ENCODE measurements at regions not wholly inside any gene's neighbourhood (a gene's known extent, or its start where the extent isn't known, plus 50 kb on each side); places are given as distances from the start of the nearest gene placed in this dataset.

DNA sequence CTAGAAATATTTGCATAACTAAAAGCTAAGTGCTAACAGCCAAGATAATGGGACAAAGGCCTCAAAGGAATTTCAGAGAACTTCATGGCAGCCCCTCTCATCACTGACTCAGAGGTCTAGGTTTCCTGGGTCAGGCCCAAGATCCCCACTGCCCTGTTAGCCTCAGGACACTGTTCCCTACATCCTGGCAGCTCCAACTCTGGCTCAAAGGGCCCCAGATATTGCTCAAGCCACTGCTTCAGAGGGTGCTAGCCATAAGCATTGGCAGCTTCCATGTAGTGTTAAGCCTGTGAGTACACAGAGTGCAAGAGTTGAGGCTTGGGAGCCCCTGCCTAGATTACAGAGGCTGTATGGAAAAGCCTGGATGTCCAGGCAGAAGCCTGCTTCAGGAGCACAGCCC, 998.1 kb downstream of the TLE1 start:
- intact Hi-C loops (cut with micrococcal nuclease; ENCODE audit: unreplicated experiment), result no loop called here

More for the DNA sequence above, 998.1 kb downstream of the TLE1 start:
- Histone ChIP-seq H3K36me3 (replicated peaks in 1 of 2; ENCODE audit: control insufficient read depth in 1 of 2, insufficient read depth in 2 of 2, low read length in 2 of 2) (no peaks in the 10 kb centered on the region), H3K4me1 (ENCODE audit: insufficient read depth, low read length) (no peaks in the 10 kb centered on the region), H3K9ac (ENCODE audit: insufficient read depth, low read depth, low read length) (no peak overlapping the region), H2AFZ (ENCODE audit: low read length) (no peak overlapping the region), H3K4me3 (replicated peaks in 1 of 3; ENCODE audit: insufficient read depth in 1 of 3, low read depth in 2 of 3, low read length in 3 of 3) (no peak overlapping the region), H3K9me3 (ENCODE audit: low read length) (peaks cover 27% of the 10 kb centered on the region), H3K27ac (ENCODE audit: extremely low read length, insufficient read depth, low read length) (no peak overlapping the region), H3K4me2 (ENCODE audit: low read depth, low read length) (no peak overlapping the region), H3K79me2 (ENCODE audit: insufficient read depth, low read length) (no peaks in the 10 kb centered on the region), H4K20me1 (ENCODE audit: insufficient read depth, low read length) (no peaks in the 10 kb centered on the region), H3K27me3 (ENCODE audit: control insufficient read depth in 1 of 2, insufficient read depth in 2 of 2, low read length in 2 of 2) (no peaks in the 10 kb centered on the region)
- DNase-seq (ENCODE audit: low spot score) (no peak), ATAC-seq (no peak), FAIRE-seq (no peak)
- BruUV-seq (replicated peaks), result no TSS peak
- no peak for TF ChIP-seq ZBTB1 (CRISPR knock-in tag; IDR thresholded peaks at IDR 0.05; ENCODE audit: borderline replicate concordance)
- TF ChIP-seq ARID3A (IDR thresholded peaks at IDR 0.05; ENCODE audit: low read depth, low read length), result no peak
- TF ChIP-seq ZNF549 (CRISPR knock-in tag; IDR thresholded peaks at IDR 0.05), result no peak
- TF ChIP-seq CBX1 (IDR thresholded peaks at IDR 0.05; ENCODE audit: low read depth), result no peak
- TF ChIP-seq EP300 (IDR thresholded peaks at IDR 0.05; ENCODE audit: low read depth in 2 of 2, low read length in 2 of 2), result no peak
- no peak for TF ChIP-seq EP300 (CRISPR knock-in tag; IDR thresholded peaks at IDR 0.05; ENCODE audit: borderline replicate concordance)
- no peak for TF ChIP-seq ZNF280B (CRISPR knock-in tag; IDR thresholded peaks at IDR 0.05; ENCODE audit: borderline replicate concordance)
- TF ChIP-seq, protein P1, sequence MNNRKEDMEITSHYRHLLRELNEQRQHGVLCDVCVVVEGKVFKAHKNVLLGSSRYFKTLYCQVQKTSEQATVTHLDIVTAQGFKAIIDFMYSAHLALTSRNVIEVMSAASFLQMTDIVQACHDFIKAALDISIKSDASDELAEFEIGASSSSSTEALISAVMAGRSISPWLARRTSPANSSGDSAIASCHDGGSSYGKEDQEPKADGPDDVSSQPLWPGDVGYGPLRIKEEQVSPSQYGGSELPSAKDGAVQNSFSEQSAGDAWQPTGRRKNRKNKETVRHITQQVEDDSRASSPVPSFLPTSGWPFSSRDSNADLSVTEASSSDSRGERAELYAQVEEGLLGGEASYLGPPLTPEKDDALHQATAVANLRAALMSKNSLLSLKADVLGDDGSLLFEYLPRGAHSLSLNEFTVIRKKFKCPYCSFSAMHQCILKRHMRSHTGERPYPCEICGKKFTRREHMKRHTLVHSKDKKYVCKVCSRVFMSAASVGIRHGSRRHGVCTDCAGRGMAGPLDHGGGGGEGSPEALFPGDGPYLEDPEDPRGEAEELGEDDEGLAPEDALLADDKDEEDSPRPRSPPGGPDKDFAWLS (CRISPR knock-in tag; IDR thresholded peaks at IDR 0.05; ENCODE audit: borderline replicate concordance), result no peak
- no peak for TF ChIP-seq ZNF33B (CRISPR knock-in tag; IDR thresholded peaks at IDR 0.05)
- no peak for TF ChIP-seq IKZF4 (CRISPR knock-in tag; IDR thresholded peaks at IDR 0.05; ENCODE audit: borderline replicate concordance, low read depth, not compliant biosample characterization)
- TF ChIP-seq EZH2 (conservative IDR thresholded peaks at IDR 0.05; ENCODE audit: low read depth, low read length), result no peak
- TF ChIP-seq, protein P2, sequence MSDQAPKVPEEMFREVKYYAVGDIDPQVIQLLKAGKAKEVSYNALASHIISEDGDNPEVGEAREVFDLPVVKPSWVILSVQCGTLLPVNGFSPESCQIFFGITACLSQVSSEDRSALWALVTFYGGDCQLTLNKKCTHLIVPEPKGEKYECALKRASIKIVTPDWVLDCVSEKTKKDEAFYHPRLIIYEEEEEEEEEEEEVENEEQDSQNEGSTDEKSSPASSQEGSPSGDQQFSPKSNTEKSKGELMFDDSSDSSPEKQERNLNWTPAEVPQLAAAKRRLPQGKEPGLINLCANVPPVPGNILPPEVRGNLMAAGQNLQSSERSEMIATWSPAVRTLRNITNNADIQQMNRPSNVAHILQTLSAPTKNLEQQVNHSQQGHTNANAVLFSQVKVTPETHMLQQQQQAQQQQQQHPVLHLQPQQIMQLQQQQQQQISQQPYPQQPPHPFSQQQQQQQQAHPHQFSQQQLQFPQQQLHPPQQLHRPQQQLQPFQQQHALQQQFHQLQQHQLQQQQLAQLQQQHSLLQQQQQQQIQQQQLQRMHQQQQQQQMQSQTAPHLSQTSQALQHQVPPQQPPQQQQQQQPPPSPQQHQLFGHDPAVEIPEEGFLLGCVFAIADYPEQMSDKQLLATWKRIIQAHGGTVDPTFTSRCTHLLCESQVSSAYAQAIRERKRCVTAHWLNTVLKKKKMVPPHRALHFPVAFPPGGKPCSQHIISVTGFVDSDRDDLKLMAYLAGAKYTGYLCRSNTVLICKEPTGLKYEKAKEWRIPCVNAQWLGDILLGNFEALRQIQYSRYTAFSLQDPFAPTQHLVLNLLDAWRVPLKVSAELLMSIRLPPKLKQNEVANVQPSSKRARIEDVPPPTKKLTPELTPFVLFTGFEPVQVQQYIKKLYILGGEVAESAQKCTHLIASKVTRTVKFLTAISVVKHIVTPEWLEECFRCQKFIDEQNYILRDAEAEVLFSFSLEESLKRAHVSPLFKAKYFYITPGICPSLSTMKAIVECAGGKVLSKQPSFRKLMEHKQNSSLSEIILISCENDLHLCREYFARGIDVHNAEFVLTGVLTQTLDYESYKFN (CRISPR knock-in tag; conservative IDR thresholded peaks at IDR 0.05), result no peak
- TF ChIP-seq ZNF672 (CRISPR knock-in tag; IDR thresholded peaks at IDR 0.05), result no peak
- no peak for TF ChIP-seq RBM39 (IDR thresholded peaks at IDR 0.05; ENCODE audit: low read depth, low read length, poor library complexity, severe bottlenecking)
- no peak for TF ChIP-seq KDM4B (CRISPR knock-in tag; IDR thresholded peaks at IDR 0.05)
- TF ChIP-seq ZNF788 (CRISPR knock-in tag; IDR thresholded peaks at IDR 0.05; ENCODE audit: borderline replicate concordance), result no peak
- no peak for TF ChIP-seq CBX2 (IDR thresholded peaks at IDR 0.05; ENCODE audit: low read depth, low read length)
- TF ChIP-seq CBX2 (CRISPR knock-in tag; IDR thresholded peaks at IDR 0.05; ENCODE audit: low read depth), result no peak
- ChIA-PET CTCF (ENCODE audit: low intra/inter-chr PET ratio, low total read pairs) (no interaction called here), POLR2A (no interaction called here)
- in situ Hi-C loops (cut with HindIII; ENCODE audit: extremely low pct_ligation_motif_present, low pct_unique_long_range_greater_than_20kb), result no loop called here
